ENCODE measurements at regions not wholly inside any gene's neighbourhood (a gene's known extent, or its start where the extent isn't known, plus 50 kb on each side); places are given as distances from the start of the nearest gene placed in this dataset.

DNA sequence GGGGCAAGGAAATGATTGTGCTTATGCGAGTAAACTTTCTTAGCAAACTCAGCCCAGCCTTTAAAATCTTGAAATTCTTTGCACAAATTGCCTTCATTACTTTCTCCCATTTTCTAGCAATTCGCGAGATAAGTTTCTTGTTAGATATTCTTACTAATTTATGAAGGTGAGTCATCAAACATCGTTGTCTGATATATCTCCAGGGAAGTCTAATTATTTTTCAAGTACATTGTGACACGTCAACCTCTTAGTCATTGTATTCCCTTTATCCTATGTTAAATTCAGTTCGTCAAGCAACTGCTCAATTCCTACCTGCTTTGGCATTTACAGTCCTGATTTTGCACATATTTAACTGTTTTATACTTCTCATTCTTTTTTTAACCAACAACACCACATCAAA is 854.5 kb upstream of the CRIM1 start:
- Histone ChIP-seq H3K27ac (ENCODE audit: low read depth, low read length) (no peak overlapping the region), H3K14ac (ENCODE audit: insufficient read length) (no peak overlapping the region), H3K79me1 (ENCODE audit: low read depth, low read length) (no peaks in the 10 kb centered on the region), H4K8ac (ENCODE audit: extremely low read depth, insufficient read depth, low read length) (no peak overlapping the region), H3K36me3 (ENCODE audit: control insufficient read depth in 2 of 4, insufficient read depth in 4 of 4, low read length in 3 of 4) (no peaks in the 10 kb centered on the region), H3K9ac (replicated peaks in 1 of 4; ENCODE audit: extremely low read depth in 1 of 4, low read depth in 3 of 4, low read length in 3 of 4) (no peak overlapping the region), H3K4ac (replicated peaks; ENCODE audit: insufficient read length, low read depth, low read length) (no peak overlapping the region), H2BK15ac (ENCODE audit: low read length) (no peak overlapping the region), H4K5ac (ENCODE audit: insufficient read length, low read depth, low read length) (no peak overlapping the region), H2BK120ac (replicated peaks; ENCODE audit: low read depth, low read length) (no peak overlapping the region), H3K23ac (ENCODE audit: insufficient read length) (no peak overlapping the region), H2BK5ac (ENCODE audit: low read depth, low read length) (no peak overlapping the region), H3K4me3 (ENCODE audit: extremely low read depth in 1 of 4, insufficient read depth in 2 of 4, low read depth in 3 of 4, low read length in 4 of 4) (no peak overlapping the region), H2BK12ac (ENCODE audit: low read depth, low read length) (no peak overlapping the region), H2AK5ac (ENCODE audit: low read depth, low read length) (no peak overlapping the region), H3K79me2 (ENCODE audit: control insufficient read depth in 1 of 2, insufficient read depth in 2 of 2, low read length in 2 of 2) (no peaks in the 10 kb centered on the region), H2BK20ac (ENCODE audit: low read length) (no peak overlapping the region), H4K20me1 (replicated peaks in 1 of 2; ENCODE audit: control insufficient read depth in 1 of 2, insufficient read depth in 2 of 2, low read length in 2 of 2) (no peaks in the 10 kb centered on the region), H3K27me3 (replicated peaks in 1 of 4; ENCODE audit: control insufficient read depth in 3 of 4, extremely low read depth in 1 of 4, insufficient read depth in 3 of 4, low read length in 3 of 4) (no peaks in the 10 kb centered on the region), H4K91ac (replicated peaks; ENCODE audit: insufficient read length, low read length) (no peak overlapping the region), H3K18ac (ENCODE audit: extremely low read depth, low read length) (no peak overlapping the region), H3K4me1 (replicated peaks in 1 of 4; ENCODE audit: control insufficient read depth in 3 of 4, insufficient read depth in 4 of 4, low read length in 3 of 4) (no peaks in the 10 kb centered on the region), H2AFZ (ENCODE audit: low read length) (no peak overlapping the region), H3K4me2 (ENCODE audit: insufficient read depth in 1 of 2, low read depth in 2 of 2, low read length in 2 of 2) (no peak overlapping the region), H3K56ac (replicated peaks; ENCODE audit: insufficient read length, low read depth, low read length) (no peak overlapping the region), H3K9me3 (ENCODE audit: insufficient read depth in 2 of 2, low read depth in 1 of 2, low read length in 1 of 2) (no peaks in the 10 kb centered on the region), H3K23me2 (ENCODE audit: low read depth, low read length) (no peaks in the 10 kb centered on the region)
- FAIRE-seq (no peak), DNase-seq (ENCODE audit: low read depth in 1 of 2, low spot score in 2 of 2) (no peak)
- 80% methylated on average over 6 of the region's 6 CpGs; no CpG with 5 or more reads in 1 of the 2 experiments for WGBS, 2 experiments (ENCODE audit: extremely low coverage in 1 of 2, insufficient coverage in 1 of 2, insufficient read length in 1 of 2, insufficient replicate concordance in 2 of 2, low coverage in 1 of 2, low lambda C conversion rate in 2 of 2, missing lambda C conversion rate in 1 of 2)
- CTCF ChIA-PET (ENCODE audit: partially characterized antibody): no interaction called here
- POLR2A ChIA-PET (ENCODE audit: partially characterized antibody): no interaction called here
- TF ChIP-seq FOSL1 (IDR thresholded peaks at IDR 0.05; ENCODE audit: insufficient read depth, low read depth, low read length): no peak
- no peak for TF ChIP-seq RXRA (IDR thresholded peaks at IDR 0.05; ENCODE audit: insufficient read depth, low read depth, low read length)
- no peak for TF ChIP-seq CBX5 (IDR thresholded peaks at IDR 0.05; ENCODE audit: low read depth, low read length)
- no peak for TF ChIP-seq POLR2A (IDR thresholded peaks at IDR 0.05; ENCODE audit: control extremely low read depth in 1 of 2, low read depth in 2 of 2, low read length in 2 of 2)
- no peak for TF ChIP-seq RFX5 (IDR thresholded peaks at IDR 0.05; ENCODE audit: borderline replicate concordance, low read depth, low read length)
- TF ChIP-seq TAF7 (optimal IDR thresholded peaks at IDR 0.05; ENCODE audit: borderline replicate concordance, low read depth, low read length): no peak
- no peak for TF ChIP-seq MAX (IDR thresholded peaks at IDR 0.05)
- no peak for TF ChIP-seq CTBP2 (IDR thresholded peaks at IDR 0.05; ENCODE audit: borderline replicate concordance, insufficient read depth, insufficient read length, low read length)

Data from H1 (cell line).